HCT116 (cell line): ENCODE measurements at regions not wholly inside any gene's neighbourhood (a gene's known extent, or its start where the extent isn't known, plus 50 kb on each side); places are given as distances from the start of the nearest gene placed in this dataset.

Source experiments
- ATAC-seq: fragments of 200-7000 bp; cut with Tn5 transposase; 2 replicates; pipeline ENCODE4 v1.9.1; 2020; ENCODE audit warnings: mild to moderate bottlenecking, moderate library complexity
- BruUV-seq: library from RNA; stranded (reverse); fragments of 400-500 nt; replicated peaks from 2 replicates; lab custom pipeline; 2021; lab: Mats Ljungman, UMichigan
- CTCF ChIA-PET: fragments of 300-600 bp; sonication (Branson Sonifier 250); formaldehyde crosslinking; loops from one replicate; lab custom pipeline; 2021; ENCODE audit warnings: antibody characterized with exemption; lab: Charles Lee
- POLR2A ChIA-PET: fragments of 300-600, 350-600 bp; sonication (Branson Sonifier 250); formaldehyde crosslinking; loops from one replicate; lab custom pipeline; 2021; ENCODE audit warnings: antibody characterized with exemption; lab: Charles Lee
- RAD21 ChIA-PET, 2 experiments: fragments of 300-600 bp; sonication (Branson Sonifier 250); formaldehyde crosslinking; loops; one replicate each; lab custom pipeline; 2023; ENCODE audit warnings: low total read pairs in 2 of 2; ENCODE audit not compliant: uncharacterized antibody in 2 of 2, unreplicated experiment in 2 of 2, low non-redundant PET in 1 of 2; lab: Charles Lee
- DNase-seq: peaks from one replicate; pipeline ENCODE4 v3.0.0-alpha.2; 2010; ENCODE audit warnings: low read depth, low spot score
- H2AFZ ChIP-seq: fragments of 200-600 bp; shearing (Covaris generic), sonication (generic); 2 replicates; pipeline ENCODE4 v1.6.1; 2017; ENCODE audit warnings: low read depth, mixed run types, mixed read lengths, antibody characterized with exemption, low read length; ENCODE audit not compliant: poor library complexity, severe bottlenecking
- H3K27ac ChIP-seq: 2 replicates; pipeline ENCODE4 v1.5.1; 2012; ENCODE audit warnings: low read depth, low read length
- H3K27me3 ChIP-seq: fragments of 200-600 bp; sonication (generic); 2 replicates; pipeline ENCODE4 v1.6.1; 2016; ENCODE audit warnings: mixed run types, low read length, mixed read lengths; ENCODE audit not compliant: insufficient read depth
- H3K36me3 ChIP-seq, 2 experiments: fragments of 200-500 bp in 1 of 2; fragments of 200-600 bp in 1 of 2; sonication (Bioruptor generic) in 1 of 2; sonication (generic) in 1 of 2; 2 replicates each; pipeline versions ENCODE4 v1.5.1 to v1.6.1; 2014 to 2016; ENCODE audit warnings: low read length in 2 of 2, inconsistent platforms in 1 of 2, mixed read lengths in 1 of 2, mixed run types in 1 of 2; ENCODE audit not compliant: insufficient read depth in 2 of 2, control insufficient read depth in 1 of 2
- H3K4me1 ChIP-seq, 2 experiments: fragments of 200-600 bp in 1 of 2; sonication (generic) in 1 of 2; 2 replicates each; pipeline versions ENCODE4 v1.5.1 to v1.6.1; 2012 to 2017; ENCODE audit warnings: low read length in 2 of 2, inconsistent platforms in 1 of 2, mild to moderate bottlenecking in 1 of 2, mixed read lengths in 1 of 2, mixed run types in 1 of 2, moderate library complexity in 1 of 2; ENCODE audit not compliant: insufficient read depth in 2 of 2, control insufficient read depth in 1 of 2
- H3K4me2 ChIP-seq: fragments of 200-600 bp; sonication (generic); 2 replicates; pipeline ENCODE4 v1.6.1; 2017; ENCODE audit warnings: mixed run types, low read length, mixed read lengths
- H3K4me3 ChIP-seq, 2 experiments: fragments of 200-600 bp in 1 of 2; sonication (generic) in 1 of 2; replicated peaks in 1 of 2; 2 replicates each; pipeline ENCODE4 v1.5.1; 2011 to 2016; ENCODE audit warnings: low read length in 2 of 2, control low read depth in 1 of 2, low read depth in 1 of 2, mild to moderate bottlenecking in 1 of 2, mixed read lengths in 1 of 2, mixed run types in 1 of 2
- H3K79me2 ChIP-seq: fragments of 200-600 bp; sonication (generic); 2 replicates; pipeline ENCODE4 v1.6.1; 2017; ENCODE audit warnings: mild to moderate bottlenecking, mixed run types, low read length, moderate library complexity, mixed read lengths; ENCODE audit not compliant: insufficient read depth
- H3K9ac ChIP-seq: fragments of 200-600 bp; sonication (generic); 2 replicates; pipeline ENCODE4 v1.6.1; 2016; ENCODE audit warnings: low read length, mixed read lengths
- H3K9me2 ChIP-seq: fragments of 200-600 bp; sonication (generic), shearing (Covaris generic); 2 replicates; pipeline ENCODE4 v1.6.1; 2017; ENCODE audit warnings: mixed run types, mild to moderate bottlenecking, moderate library complexity; ENCODE audit not compliant: insufficient read depth
- H3K9me3 ChIP-seq, 2 experiments: fragments of 200-500 bp in 1 of 2; fragments of 200-600 bp in 1 of 2; sonication (Bioruptor generic) in 1 of 2; sonication (generic) in 1 of 2; 2 replicates each; pipeline ENCODE4 v1.6.1; 2014 to 2017; ENCODE audit warnings: low read length in 2 of 2, mixed read lengths in 2 of 2, inconsistent platforms in 1 of 2, low read depth in 1 of 2, mild to moderate bottlenecking in 1 of 2, mixed run types in 1 of 2, moderate library complexity in 1 of 2; ENCODE audit not compliant: control insufficient read depth in 1 of 2, insufficient read depth in 1 of 2
- H4K20me1 ChIP-seq: fragments of 200-600 bp; sonication (generic), shearing (Covaris generic); 2 replicates; pipeline ENCODE4 v1.6.1; 2017; ENCODE audit warnings: mixed run types, mild to moderate bottlenecking, moderate library complexity; ENCODE audit not compliant: insufficient read depth
- ATF3 ChIP-seq: IDR thresholded peaks from 2 replicates; pipeline ENCODE4 v1.6.1; 2012
- CEBPB ChIP-seq: IDR thresholded peaks from 2 replicates; pipeline ENCODE4 v1.6.1; 2012; ENCODE audit warnings: low read depth
- CTCF ChIP-seq, 3 experiments: fragments of 200-600 bp in 1 of 3; sonication (generic) in 1 of 3; IDR thresholded peaks in 2 of 3; conservative IDR thresholded peaks in 1 of 3; 2 replicates each; pipeline ENCODE4 v1.5.1; 2012 to 2017; ENCODE audit warnings: low read depth in 2 of 3, low read length in 2 of 3, antibody characterized with exemption in 1 of 3, borderline replicate concordance in 1 of 3, control low read depth in 1 of 3, mild to moderate bottlenecking in 1 of 3, mixed read lengths in 1 of 3, mixed run types in 1 of 3, moderate library complexity in 1 of 3; ENCODE audit not compliant: insufficient read depth in 1 of 3
- EGR1 ChIP-seq: IDR thresholded peaks from 2 replicates; pipeline ENCODE4 v1.6.1; 2012; ENCODE audit warnings: low read depth
- ELF1 ChIP-seq: IDR thresholded peaks from 2 replicates; pipeline ENCODE4 v1.6.1; 2012; ENCODE audit warnings: low read depth, borderline replicate concordance
- EZH2phosphoT487 ChIP-seq: fragments of 200-600 bp; IDR thresholded peaks from 2 replicates; pipeline ENCODE4 v1.6.1; 2018; ENCODE audit warnings: antibody characterized with exemption, borderline replicate concordance
- FOSL1 ChIP-seq: IDR thresholded peaks from 2 replicates; pipeline ENCODE4 v1.6.1; 2012; ENCODE audit warnings: low read depth
- MAX ChIP-seq: IDR thresholded peaks from 2 replicates; pipeline ENCODE4 v1.6.1; 2012
- POLR2A ChIP-seq: IDR thresholded peaks from 2 replicates; pipeline ENCODE4 v1.7.0; 2011; ENCODE audit warnings: borderline replicate concordance; ENCODE audit not compliant: insufficient read depth, insufficient read length; ENCODE audit errors: extremely low read depth
- POLR2AphosphoS5 ChIP-seq: IDR thresholded peaks from 2 replicates; pipeline ENCODE4 v1.6.1; 2011; ENCODE audit warnings: mild to moderate bottlenecking, low read depth, low read length, moderate library complexity
- RAD21 ChIP-seq: IDR thresholded peaks from 2 replicates; pipeline ENCODE4 v1.6.1; 2012; ENCODE audit warnings: low read depth, mild to moderate bottlenecking
- SIN3A ChIP-seq: IDR thresholded peaks from 2 replicates; pipeline ENCODE4 v1.6.1; 2012; ENCODE audit warnings: low read depth
- SRF ChIP-seq: IDR thresholded peaks from 2 replicates; pipeline ENCODE4 v1.6.1; 2012; ENCODE audit warnings: low read depth
- TCF7L2 ChIP-seq: IDR thresholded peaks from 2 replicates; pipeline ENCODE4 v1.7.0; 2011; ENCODE audit warnings: borderline replicate concordance, inconsistent platforms; ENCODE audit not compliant: insufficient read depth, insufficient read length; ENCODE audit errors: extremely low read depth
- YY1 ChIP-seq: IDR thresholded peaks from 2 replicates; pipeline ENCODE4 v1.6.1; 2011; ENCODE audit warnings: low read length, low read depth, moderate library complexity, mild to moderate bottlenecking; ENCODE audit not compliant: insufficient replicate concordance; ENCODE audit errors: extremely low read depth
- ZBTB33 ChIP-seq: IDR thresholded peaks from 2 replicates; pipeline ENCODE4 v1.6.1; 2011; ENCODE audit warnings: mild to moderate bottlenecking, low read length, moderate library complexity; ENCODE audit not compliant: insufficient replicate concordance; ENCODE audit errors: extremely low read depth
- intact Hi-C: fragments of 100-400 bp; cut with micrococcal nuclease; formaldehyde crosslinking; loops from 2 replicates; pipeline ENCODE4 v1.10.0; 2022

- ATAC-seq (no peak), DNase-seq (no peak)
- H3K27me3 ChIP-seq: no peaks in the 10 kb centered on the region
- no TSS peak for BruUV-seq
- no peak overlapping the region for H3K27ac ChIP-seq
- no peaks in the 10 kb centered on the region for H3K79me2 ChIP-seq
- intact Hi-C loops: no loop called here
- H3K4me1 ChIP-seq: no peaks in the 10 kb centered on the region
- RAD21 ChIA-PET: no interaction called here
- H3K4me3 ChIP-seq: no peak overlapping the region
- POLR2A ChIA-PET: no interaction called here
- no peaks in the 10 kb centered on the region for H3K9me3 ChIP-seq
- no peak overlapping the region for H3K4me2 ChIP-seq
- no peaks in the 10 kb centered on the region for H3K9me2 ChIP-seq
- no peak overlapping the region for H3K9ac ChIP-seq
- no peaks in the 10 kb centered on the region for H3K36me3 ChIP-seq
- CTCF ChIA-PET: no interaction called here
- H4K20me1 ChIP-seq: no peaks in the 10 kb centered on the region
- no peak overlapping the region for H2AFZ ChIP-seq
- TF ChIP-seq FOSL1 (no peak), TCF7L2 (no peak), ATF3 (no peak), ZBTB33 (no peak), POLR2A (no peak), YY1 (no peak), SIN3A (no peak), MAX (no peak), EGR1 (no peak), CEBPB (no peak), CTCF (IDR thresholded peaks at IDR 0.05 in 2 of 3, conservative IDR thresholded peaks at IDR 0.05 in 1 of 3; ENCODE audit: borderline replicate concordance in 1 of 3, insufficient read depth in 1 of 3, low read depth in 2 of 3, low read length in 2 of 3) (no peak), ELF1 (no peak), SRF (no peak), RAD21 (no peak), EZH2phosphoT487 (no peak), POLR2AphosphoS5 (no peak)
- TF ChIP-seq, all 23 proteins: peak for 0
Measured at GRCh38 chr3:82031596-82031995, 270.2 kb upstream of the GBE1 start.
